H1 (cell line): ENCODE measurements at regions not wholly inside any gene's neighbourhood (a gene's known extent, or its start where the extent isn't known, plus 50 kb on each side); places are given as distances from the start of the nearest gene placed in this dataset.

Experiments
- E2F6 ChIP-seq: IDR thresholded peaks from 2 replicates; pipeline ENCODE4 v1.6.1; 2012; ENCODE audit warnings: inconsistent platforms
- EGR1 ChIP-seq: IDR thresholded peaks from 2 replicates; pipeline ENCODE4 v1.6.1; 2011; ENCODE audit warnings: low read depth, low read length, borderline replicate concordance
- JUN ChIP-seq: IDR thresholded peaks from 2 replicates; pipeline ENCODE4 v1.6.1; 2011; ENCODE audit warnings: low read depth, mild to moderate bottlenecking, improper control_type of control experiment, low read length
- POLR2AphosphoS5 ChIP-seq: IDR thresholded peaks from 2 replicates; pipeline ENCODE4 v1.6.1; 2011; ENCODE audit warnings: low read depth, low read length

- TF ChIP-seq EGR1 (no peak), E2F6 (no peak), JUN (no peak), POLR2AphosphoS5 (no peak)
Observed at GRCh38 chr10:128721963-128722445, 595.8 kb upstream of the MKI67 start (continued).
